NCI-H2196 treated with DMSO at 0.1 percent for 48 hours (cell line): ENCODE measurements at regions not wholly inside any gene's neighbourhood (a gene's known extent, or its start where the extent isn't known, plus 50 kb on each side); places are given as distances from the start of the nearest gene placed in this dataset.

Experiments used
- DNase-seq: peaks from one replicate; lab custom pipeline; 2025; ENCODE audit not compliant: unreplicated experiment; lab: John Stamatoyannopoulos, UW

- DNase-seq: no peak
Observed at GRCh38 chr4:108567831-108568230, 52.5 kb upstream of the RPL34 start.

GRCh38 chr4:108561116-108561515, 59.3 kb upstream of the RPL34 start:
- no peak for DNase-seq

- DNase-seq: no peak
Observed at GRCh38 chr4:108560616-108561015, 59.8 kb upstream of the RPL34 start.

GRCh38 chr4:108559911-108560310, 60.5 kb upstream of the RPL34 start:
- no peak for DNase-seq

DNA sequence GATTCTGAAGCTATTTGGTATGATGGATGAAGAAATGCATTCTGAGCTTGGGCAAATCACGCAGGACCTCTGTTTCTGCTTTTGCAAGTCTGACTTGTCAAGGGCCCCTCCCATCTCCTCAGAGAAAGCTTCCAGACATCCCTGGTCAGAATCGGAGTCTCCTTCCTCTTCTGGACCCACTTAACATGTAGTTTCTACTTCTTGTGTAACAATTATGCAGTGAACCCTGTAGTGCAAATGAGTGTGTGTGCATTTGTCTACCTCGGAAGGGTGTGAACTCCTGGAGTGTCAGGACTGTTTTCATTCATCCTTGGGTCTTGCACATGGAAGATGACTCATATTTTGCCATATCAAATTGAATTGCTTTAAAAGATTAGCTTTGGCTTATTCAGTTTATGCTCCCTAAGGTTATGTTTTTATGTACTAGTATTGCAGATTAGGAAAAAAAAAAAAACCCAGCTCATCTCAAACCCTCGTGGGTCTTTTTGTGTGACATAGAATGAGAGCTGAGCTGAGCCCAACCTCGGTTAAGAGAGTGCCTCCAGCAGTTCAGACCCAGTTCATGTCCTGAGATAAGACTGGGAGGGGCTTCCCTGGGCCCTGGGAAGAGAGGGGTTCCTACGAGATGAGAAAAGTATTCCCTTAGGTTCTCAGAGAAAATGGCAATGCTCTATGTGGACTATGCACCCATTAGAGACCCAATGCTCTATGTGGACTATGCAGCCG, 61.1 kb upstream of the RPL34 start:
- DNase-seq: no peak

DNA sequence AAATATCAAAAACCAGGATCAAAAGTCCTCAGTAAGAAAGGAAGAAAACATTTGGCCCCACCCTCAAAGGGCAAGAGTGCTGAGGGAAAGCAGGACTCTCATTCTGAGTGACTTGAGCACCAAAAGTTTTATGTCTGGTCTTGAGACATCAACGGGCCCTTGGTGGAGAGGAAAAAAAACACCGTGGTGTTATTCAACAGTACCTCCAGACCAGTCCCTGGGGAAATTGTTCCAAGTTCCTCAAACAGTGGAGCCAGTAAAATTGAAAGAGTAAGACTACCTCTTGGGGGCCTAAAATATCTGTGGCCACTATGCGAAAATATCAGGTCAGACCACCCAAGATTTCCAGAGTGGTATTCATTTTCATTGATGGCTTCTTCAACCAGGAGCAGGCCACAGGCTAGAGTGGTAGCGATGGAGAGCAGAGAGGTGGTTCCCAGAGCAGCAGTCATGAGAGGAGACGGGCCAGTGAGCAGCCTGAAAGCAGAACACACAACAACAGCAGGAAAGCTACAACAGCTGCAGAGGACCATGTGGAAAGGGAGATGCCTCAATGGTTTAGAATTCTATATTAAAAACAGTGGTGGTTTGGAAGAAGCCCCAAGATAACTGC, 63.7 kb upstream of the RPL34 start:
- DNase-seq: no peak

- DNase-seq: no peak
Observed at GRCh38 chr4:108556166-108556565, 64.2 kb upstream of the RPL34 start.

- no peak for DNase-seq
Observed at GRCh38 chr4:108555701-108556100, 64.7 kb upstream of the RPL34 start.

GRCh38 chr4:108547682-108548081, 72.7 kb upstream of the RPL34 start:
- DNase-seq: no peak

DNA sequence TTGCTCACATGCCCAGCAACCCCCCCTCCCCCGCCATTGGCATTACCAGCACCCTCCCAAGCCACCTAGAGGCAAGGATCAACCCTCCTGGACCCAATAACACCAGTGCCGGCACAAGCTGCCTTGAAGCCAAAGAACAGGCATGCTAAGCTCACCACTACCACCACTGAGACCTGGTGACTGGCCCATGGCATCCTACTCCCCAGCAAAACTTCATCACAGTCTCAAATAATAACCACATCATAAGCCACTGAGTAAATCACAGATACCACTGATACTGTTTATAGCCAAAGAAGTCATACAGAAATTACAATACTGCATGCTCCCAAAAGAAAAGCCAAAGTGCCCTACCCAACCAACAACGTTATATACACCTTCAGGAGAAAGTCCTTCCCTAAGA, 73.6 kb upstream of the RPL34 start:
- no peak for DNase-seq

- DNase-seq: no peak
Observed at GRCh38 chr4:108544481-108544880, 75.9 kb upstream of the RPL34 start.

- no peak for DNase-seq
Observed at GRCh38 chr4:108543359-108543968, 76.9 kb upstream of the RPL34 start.

GRCh38 chr4:108540536-108540935, 79.8 kb upstream of the RPL34 start:
- no peak for DNase-seq

- DNase-seq: no peak
Observed at GRCh38 chr4:108536577-108536976, 83.8 kb upstream of the RPL34 start.

DNA sequence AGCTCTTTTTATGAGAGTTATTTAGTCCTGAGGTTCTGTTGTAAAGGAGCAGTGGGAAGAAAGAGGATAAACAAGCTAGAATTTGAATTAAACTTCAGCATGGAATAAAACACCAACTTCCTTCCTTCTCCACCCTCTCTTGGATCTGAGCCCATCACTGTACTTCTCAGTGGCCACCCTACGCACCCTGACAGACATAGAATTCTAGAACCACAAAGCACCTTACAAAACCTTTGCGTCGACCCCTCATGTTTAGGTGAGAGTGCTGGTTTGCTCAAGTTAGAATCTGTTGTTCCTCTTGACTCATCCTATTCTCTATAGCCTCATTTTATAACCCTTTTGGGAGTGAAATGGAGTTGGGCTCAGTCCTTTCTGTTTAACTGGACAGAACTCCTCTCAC, 84.6 kb upstream of the RPL34 start:
- DNase-seq: no peak

GRCh38 chr4:108533876-108534275, 86.5 kb upstream of the RPL34 start:
- no peak for DNase-seq

GRCh38 chr4:108533245-108533844, 87.0 kb upstream of the RPL34 start:
- no peak for DNase-seq

GRCh38 chr4:108532738-108533137, 87.6 kb upstream of the RPL34 start:
- DNase-seq: no peak

GRCh38 chr4:108532187-108532586, 88.2 kb upstream of the RPL34 start:
- no peak for DNase-seq

- no peak for DNase-seq
Observed at GRCh38 chr4:108531461-108531860, 88.9 kb upstream of the RPL34 start.

DNA sequence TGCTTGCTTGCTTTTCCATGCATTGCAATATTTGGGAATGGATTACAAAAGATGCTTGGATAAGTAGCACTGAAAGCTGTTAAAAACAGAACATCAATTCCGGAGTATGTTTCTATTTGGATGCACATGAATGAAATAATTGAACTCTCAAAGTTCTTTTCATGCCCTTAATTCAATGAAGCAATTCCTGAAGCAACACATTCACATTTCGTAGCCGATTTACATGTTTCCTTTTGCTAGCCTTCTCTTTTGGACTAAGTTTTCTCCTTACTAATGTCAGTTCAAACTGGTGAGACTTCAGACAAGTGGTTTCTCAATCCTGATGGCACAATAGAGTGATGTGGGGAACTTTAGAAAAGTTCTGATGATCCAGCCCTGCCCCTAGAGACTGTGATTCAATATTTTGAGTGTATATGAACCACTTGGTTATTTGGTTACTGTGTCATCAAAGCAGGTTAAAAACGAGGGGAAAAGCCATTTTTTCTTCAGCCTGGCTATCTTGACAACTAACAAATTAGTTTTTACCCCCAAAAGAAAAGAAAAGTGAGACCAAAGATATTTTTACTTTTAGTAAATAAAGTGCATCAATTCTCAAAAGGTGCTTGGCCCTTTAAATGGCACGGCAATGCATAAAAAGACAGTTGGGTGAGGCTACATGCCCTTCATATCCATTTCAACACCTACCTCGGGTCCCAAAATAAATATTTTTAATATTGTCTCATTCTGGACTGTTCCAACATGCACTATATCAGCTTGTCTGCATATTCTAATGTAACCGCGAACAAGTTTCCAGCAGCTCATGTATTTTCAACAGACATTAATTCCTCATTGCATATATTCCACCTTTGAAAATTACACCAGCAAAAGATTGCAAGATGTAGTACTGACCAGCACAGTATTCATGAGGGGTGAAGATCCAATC, 90.1 kb upstream of the RPL34 start:
- no peak for DNase-seq
